Smooth muscle cell (in vitro differentiated cells): ENCODE measurements at regions not wholly inside any gene's neighbourhood (a gene's known extent, or its start where the extent isn't known, plus 50 kb on each side); places are given as distances from the start of the nearest gene placed in this dataset.

ENCODE experiments used
- DNase-seq: peaks from one replicate; lab custom pipeline; 2025; ENCODE audit not compliant: unreplicated experiment; lab: John Stamatoyannopoulos, UW
- H2AFZ ChIP-seq: fragments of 200-600 bp; sonication (generic); 2 replicates; pipeline ENCODE4 v1.6.0; 2016; ENCODE audit warnings: antibody characterized with exemption, low read depth, mild to moderate bottlenecking
- H3F3A ChIP-seq: fragments of 200-600 bp; sonication (generic); 2 replicates; pipeline ENCODE4 v1.6.0; 2017; ENCODE audit warnings: antibody characterized with exemption, low read depth
- H3K27ac ChIP-seq: fragments of 200-600 bp; sonication (generic); 2 replicates; pipeline ENCODE4 v1.5.1; 2016; ENCODE audit warnings: low read depth, mild to moderate bottlenecking
- H3K27me3 ChIP-seq: fragments of 200-600 bp; sonication (generic); 2 replicates; pipeline ENCODE4 v1.6.1; 2016; ENCODE audit warnings: low read depth, mild to moderate bottlenecking
- H3K36me3 ChIP-seq: fragments of 200-600 bp; sonication (generic); 2 replicates; pipeline ENCODE4 v1.5.1; 2016; ENCODE audit warnings: low read depth
- H3K4me1 ChIP-seq: fragments of 200-600 bp; sonication (generic); 2 replicates; pipeline ENCODE4 v1.5.1; 2016; ENCODE audit warnings: low read depth
- H3K4me2 ChIP-seq: fragments of 200-600 bp; sonication (generic); 2 replicates; pipeline ENCODE4 v1.6.0; 2016; ENCODE audit warnings: mild to moderate bottlenecking
- H3K4me3 ChIP-seq: fragments of 200-600 bp; sonication (generic); 2 replicates; pipeline ENCODE4 v1.5.1; 2016; ENCODE audit warnings: mild to moderate bottlenecking
- H3K79me2 ChIP-seq: fragments of 200-600 bp; sonication (generic); 2 replicates; pipeline ENCODE4 v1.6.0; 2016; ENCODE audit warnings: low read depth, mild to moderate bottlenecking
- H3K9ac ChIP-seq: fragments of 200-600 bp; sonication (generic); 2 replicates; pipeline ENCODE4 v1.6.0; 2016; ENCODE audit warnings: low read depth
- H3K9me3 ChIP-seq: fragments of 200-600 bp; sonication (generic); replicated peaks from 2 replicates; pipeline ENCODE4 v1.5.1; 2016; ENCODE audit warnings: low read depth
- H4K20me1 ChIP-seq: fragments of 200-600 bp; sonication (generic); 2 replicates; pipeline ENCODE4 v1.6.0; 2016; ENCODE audit warnings: low read depth
- CTCF ChIP-seq: fragments of 200-600 bp; sonication (generic); IDR thresholded peaks from 2 replicates; pipeline ENCODE4 v1.5.1; 2017; ENCODE audit warnings: borderline replicate concordance, mild to moderate bottlenecking, antibody characterized with exemption; ENCODE audit not compliant: insufficient read depth, poor library complexity, severe bottlenecking
- WGBS: methylation state at CpG from one replicate; pipeline ENCODE4 v1.1.7; 2016; ENCODE audit warnings: low lambda C conversion rate; 5-methylcytosine and 5-hydroxymethylcytosine counted together

GRCh38 chr1:88141499-88142074, 542.5 kb upstream of the PKN2 start:
- H3K9me3 ChIP-seq = no peaks in the 10 kb centered on the region
- no peak for DNase-seq
- no peak overlapping the region for H3K27ac ChIP-seq
- H3K36me3 ChIP-seq = no peaks in the 10 kb centered on the region
- H3F3A ChIP-seq = no peaks in the 10 kb centered on the region
- no peak overlapping the region for H3K9ac ChIP-seq
- H3K4me2 ChIP-seq = no peak overlapping the region
- no peak overlapping the region for H2AFZ ChIP-seq
- H3K79me2 ChIP-seq = no peaks in the 10 kb centered on the region
- no peak overlapping the region for H3K4me3 ChIP-seq
- H3K4me1 ChIP-seq = no peaks in the 10 kb centered on the region
- 92% methylated on average over 6 of the region's 6 CpGs for WGBS
- peaks cover 6% of the 10 kb centered on the region for H3K27me3 ChIP-seq
- no peak for TF ChIP-seq CTCF
- no peaks in the 10 kb centered on the region for H4K20me1 ChIP-seq

GRCh38 chr1:88145752-88146151, 538.3 kb upstream of the PKN2 start:
- Histone ChIP-seq H4K20me1 (no peaks in the 10 kb centered on the region), H3K27ac (no peak overlapping the region), H3K27me3 (peaks cover 6% of the 10 kb centered on the region), H3F3A (no peaks in the 10 kb centered on the region), H3K4me3 (no peak overlapping the region), H3K79me2 (no peaks in the 10 kb centered on the region), H2AFZ (no peak overlapping the region), H3K9ac (no peak overlapping the region), H3K4me2 (no peak overlapping the region), H3K4me1 (no peaks in the 10 kb centered on the region), H3K9me3 (no peaks in the 10 kb centered on the region), H3K36me3 (no peaks in the 10 kb centered on the region)
- no peak for TF ChIP-seq CTCF
- 90% methylated on average over 3 of the region's 3 CpGs for WGBS
- no peak for DNase-seq

GRCh38 chr1:88149686-88150085, 534.4 kb upstream of the PKN2 start:
- Histone ChIP-seq H3K9ac (no peak overlapping the region), H3K4me2 (no peak overlapping the region), H3K9me3 (no peaks in the 10 kb centered on the region), H3F3A (no peaks in the 10 kb centered on the region), H3K27me3 (no peaks in the 10 kb centered on the region), H3K36me3 (no peaks in the 10 kb centered on the region), H2AFZ (no peak overlapping the region), H3K4me3 (no peak overlapping the region), H3K27ac (no peak overlapping the region), H3K79me2 (no peaks in the 10 kb centered on the region), H3K4me1 (no peaks in the 10 kb centered on the region), H4K20me1 (no peaks in the 10 kb centered on the region)
- WGBS = 90% methylated on average over 1 of the region's 1 CpG
- no peak for TF ChIP-seq CTCF
- DNase-seq = no peak

GRCh38 chr1:88150330-88150729, 533.7 kb upstream of the PKN2 start:
- Histone ChIP-seq H3K4me3 (no peak overlapping the region), H3K4me1 (no peaks in the 10 kb centered on the region), H3K9me3 (no peaks in the 10 kb centered on the region), H3K79me2 (no peaks in the 10 kb centered on the region), H3F3A (no peaks in the 10 kb centered on the region), H3K4me2 (no peak overlapping the region), H3K27ac (no peak overlapping the region), H3K9ac (no peak overlapping the region), H2AFZ (no peak overlapping the region), H4K20me1 (no peaks in the 10 kb centered on the region), H3K27me3 (no peaks in the 10 kb centered on the region), H3K36me3 (no peaks in the 10 kb centered on the region)
- no peak for TF ChIP-seq CTCF
- DNase-seq = no peak
- WGBS = 84% methylated on average over 4 of the region's 4 CpGs
